ENCODE measurements at regions not wholly inside any gene's neighbourhood (a gene's known extent, or its start where the extent isn't known, plus 50 kb on each side); places are given as distances from the start of the nearest gene placed in this dataset.

DNA sequence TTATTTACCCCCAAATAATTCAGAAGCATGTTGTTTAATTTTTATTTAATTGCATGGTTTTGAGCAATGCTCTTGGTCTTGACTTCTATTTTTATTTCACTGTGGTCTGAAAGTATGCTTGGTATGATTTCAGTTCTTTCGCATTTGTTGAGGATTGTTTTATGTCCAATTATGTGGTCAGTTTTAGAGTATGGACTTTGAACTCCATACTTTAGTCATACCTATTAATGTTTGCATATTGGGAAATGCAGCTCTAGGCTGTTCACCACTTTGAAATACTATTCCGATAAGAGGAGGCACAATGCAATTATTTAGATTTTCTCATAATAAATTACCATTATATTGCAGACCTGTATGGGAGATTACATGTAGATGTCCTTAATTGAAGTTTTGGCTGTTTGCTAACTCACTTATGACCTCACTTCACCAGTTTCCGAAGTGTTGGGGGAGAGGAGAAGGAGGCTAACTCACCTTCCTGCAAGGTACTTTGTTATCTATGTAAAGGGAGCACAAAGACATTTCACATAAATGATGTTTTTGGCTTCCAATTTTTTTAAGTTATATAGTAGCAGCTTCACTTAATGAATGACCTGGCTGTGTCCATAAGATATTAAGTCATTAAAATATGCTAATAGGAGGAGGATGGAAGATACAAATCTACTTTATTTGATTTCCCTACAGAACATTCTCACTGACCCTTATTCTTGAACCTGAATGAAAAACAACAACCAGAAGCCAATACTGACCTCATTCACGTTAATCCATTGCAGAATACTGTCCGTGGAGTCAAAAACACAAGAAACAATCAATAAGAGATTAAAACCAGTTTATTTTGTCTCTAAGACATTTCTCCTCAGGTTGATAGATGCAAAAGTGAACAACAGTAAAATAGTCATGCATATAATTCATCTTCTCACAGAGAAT lies 970.3 kb upstream of the ARRDC3 start:
- no peak overlapping the region for H3K4me3 ChIP-seq
- TF ChIP-seq, protein P1, sequence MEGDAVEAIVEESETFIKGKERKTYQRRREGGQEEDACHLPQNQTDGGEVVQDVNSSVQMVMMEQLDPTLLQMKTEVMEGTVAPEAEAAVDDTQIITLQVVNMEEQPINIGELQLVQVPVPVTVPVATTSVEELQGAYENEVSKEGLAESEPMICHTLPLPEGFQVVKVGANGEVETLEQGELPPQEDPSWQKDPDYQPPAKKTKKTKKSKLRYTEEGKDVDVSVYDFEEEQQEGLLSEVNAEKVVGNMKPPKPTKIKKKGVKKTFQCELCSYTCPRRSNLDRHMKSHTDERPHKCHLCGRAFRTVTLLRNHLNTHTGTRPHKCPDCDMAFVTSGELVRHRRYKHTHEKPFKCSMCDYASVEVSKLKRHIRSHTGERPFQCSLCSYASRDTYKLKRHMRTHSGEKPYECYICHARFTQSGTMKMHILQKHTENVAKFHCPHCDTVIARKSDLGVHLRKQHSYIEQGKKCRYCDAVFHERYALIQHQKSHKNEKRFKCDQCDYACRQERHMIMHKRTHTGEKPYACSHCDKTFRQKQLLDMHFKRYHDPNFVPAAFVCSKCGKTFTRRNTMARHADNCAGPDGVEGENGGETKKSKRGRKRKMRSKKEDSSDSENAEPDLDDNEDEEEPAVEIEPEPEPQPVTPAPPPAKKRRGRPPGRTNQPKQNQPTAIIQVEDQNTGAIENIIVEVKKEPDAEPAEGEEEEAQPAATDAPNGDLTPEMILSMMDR (IDR thresholded peaks at IDR 0.05) = no peak
- no peak overlapping the region for H3K27ac ChIP-seq
- no peaks in the 10 kb centered on the region for H3K36me3 ChIP-seq
- DNase-seq = no peak
- H3K4me1 ChIP-seq = no peaks in the 10 kb centered on the region
- intact Hi-C loops (cut with DNase I; ENCODE audit: low total_unique reads) = no loop called here
- H3K27me3 ChIP-seq = no peaks in the 10 kb centered on the region
- peaks cover 0 to 5% (median 0%) of the 10 kb centered on the region in 3 donors for H3K9me3 ChIP-seq

DNA sequence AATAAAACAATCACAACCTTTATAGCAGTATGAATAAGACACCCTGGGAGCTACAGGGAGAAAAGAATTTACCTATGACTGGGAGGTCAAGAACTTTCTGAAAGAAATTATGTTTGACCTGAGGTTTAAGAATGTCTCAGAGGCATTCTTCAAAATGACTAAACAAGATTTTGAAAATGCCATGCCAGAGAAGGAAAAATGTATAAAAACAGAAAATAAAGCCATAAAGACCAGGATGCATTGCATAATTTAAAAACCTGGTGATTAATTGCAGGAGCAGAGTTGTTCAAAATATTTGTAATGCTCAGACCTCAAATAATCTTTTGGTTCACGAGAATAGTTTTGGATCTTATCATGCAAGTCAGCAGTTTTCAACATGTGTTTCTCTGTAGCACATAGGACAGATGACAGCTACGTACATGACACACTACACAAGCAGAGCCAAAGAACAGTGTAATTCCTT lies 954.7 kb upstream of the ARRDC3 start:
- H3K9me3 ChIP-seq = no peaks in the 10 kb centered on the region
- no peaks in the 10 kb centered on the region for H3K36me3 ChIP-seq
- TF ChIP-seq, protein P1 (IDR thresholded peaks at IDR 0.05) = no peak
- no peaks in the 10 kb centered on the region for H3K4me1 ChIP-seq
- no peak for DNase-seq
- H3K27ac ChIP-seq = no peak overlapping the region
- intact Hi-C loops (cut with DNase I; ENCODE audit: low total_unique reads) = no loop called here
- no peak overlapping the region for H3K4me3 ChIP-seq
- H3K27me3 ChIP-seq = no peaks in the 10 kb centered on the region

DNA sequence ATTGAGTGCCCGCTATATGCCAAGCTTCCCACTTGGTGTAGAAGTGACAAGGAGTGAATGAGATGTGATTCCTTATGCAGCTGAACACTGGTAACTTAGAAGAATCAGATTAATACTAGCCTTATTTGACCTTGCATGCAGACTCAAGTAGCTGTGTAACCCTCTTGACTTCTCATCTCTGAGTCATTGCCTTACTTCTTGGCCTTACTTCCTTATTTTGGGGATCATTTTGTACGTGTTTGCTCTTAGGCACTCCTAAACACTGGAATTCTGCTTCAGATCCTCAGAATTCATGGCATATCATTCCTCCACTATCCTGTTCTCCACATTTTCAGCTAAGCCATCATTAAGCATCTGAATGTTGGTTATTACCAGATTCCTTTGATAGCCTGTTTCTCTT lies 948.9 kb upstream of the ARRDC3 start:
- Histone ChIP-seq H3K4me1 (no peaks in the 10 kb centered on the region), H3K36me3 (no peaks in the 10 kb centered on the region), H3K27ac (no peak overlapping the region), H3K4me3 (no peak overlapping the region), H3K27me3 (no peaks in the 10 kb centered on the region), H3K9me3 (no peaks in the 10 kb centered on the region)
- DNase-seq = no peak
- TF ChIP-seq, protein P1 (IDR thresholded peaks at IDR 0.05) = no peak
- intact Hi-C loops (cut with DNase I; ENCODE audit: low total_unique reads) = no loop called here

DNA sequence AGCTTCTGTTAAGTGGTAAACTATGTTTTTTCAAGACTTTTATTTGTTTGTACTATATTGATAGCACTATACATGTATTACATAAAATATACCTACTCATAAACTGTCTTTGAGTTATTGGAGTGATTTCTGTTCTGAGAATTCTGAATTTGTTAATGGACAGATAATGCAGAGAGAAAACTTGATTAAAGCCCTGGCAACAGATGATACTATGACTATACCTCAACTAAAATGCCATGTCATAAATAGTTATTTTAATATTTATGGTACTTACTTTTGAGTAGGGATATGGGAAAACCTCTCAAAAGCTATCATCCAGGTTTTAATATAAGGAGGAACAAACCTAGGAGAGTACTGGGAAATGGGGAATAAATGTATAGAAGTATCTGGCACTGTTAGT lies 947.2 kb upstream of the ARRDC3 start:
- TF ChIP-seq, protein P1 (IDR thresholded peaks at IDR 0.05) = no peak
- intact Hi-C loops (cut with DNase I; ENCODE audit: low total_unique reads) = no loop called here
- Histone ChIP-seq H3K4me1 (no peaks in the 10 kb centered on the region), H3K36me3 (no peaks in the 10 kb centered on the region), H3K4me3 (no peak overlapping the region), H3K27ac (no peak overlapping the region), H3K9me3 (no peaks in the 10 kb centered on the region), H3K27me3 (no peaks in the 10 kb centered on the region)
- no peak for DNase-seq

DNA sequence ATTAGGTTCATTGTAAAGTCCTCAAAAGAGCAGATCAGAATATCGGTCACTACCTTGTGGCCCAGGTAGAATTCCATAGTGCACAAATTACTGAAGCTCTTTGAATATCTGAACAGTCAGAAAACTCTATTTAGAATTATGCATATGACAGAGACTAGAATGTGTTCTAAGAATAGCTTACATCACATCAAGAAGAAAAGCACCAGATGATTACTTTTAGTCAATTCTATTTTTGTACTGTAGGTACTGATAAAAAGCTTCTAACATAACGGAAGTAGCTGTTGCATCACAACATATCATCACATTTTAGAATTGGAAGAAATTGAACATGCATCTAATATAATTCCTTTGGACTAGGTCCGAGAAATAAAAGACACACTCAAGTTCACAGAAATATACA lies 946.6 kb upstream of the ARRDC3 start:
- Histone ChIP-seq H3K4me1 (no peaks in the 10 kb centered on the region), H3K27me3 (no peaks in the 10 kb centered on the region), H3K4me3 (no peak overlapping the region), H3K9me3 (no peaks in the 10 kb centered on the region), H3K36me3 (no peaks in the 10 kb centered on the region), H3K27ac (no peak overlapping the region)
- TF ChIP-seq, protein P1 (IDR thresholded peaks at IDR 0.05) = no peak
- intact Hi-C loops (cut with DNase I; ENCODE audit: low total_unique reads) = no loop called here
- no peak for DNase-seq

Measured in tibial artery (tissue), 4 donors.